AG04449 (cell line): ENCODE measurements at regions not wholly inside any gene's neighbourhood (a gene's known extent, or its start where the extent isn't known, plus 50 kb on each side); places are given as distances from the start of the nearest gene placed in this dataset.

Experiments
- CTCF ChIA-PET: fragments of 350-600 bp; formaldehyde crosslinking; extraction: SDS; loops from one replicate; lab custom pipeline; 2021; ENCODE audit warnings: antibody characterized with exemption; lab: Yijun Ruan, JAX
- POLR2A ChIA-PET: fragments of 400-600, 350-600 bp; formaldehyde crosslinking; extraction: SDS; loops from one replicate; lab custom pipeline; 2020; ENCODE audit warnings: antibody characterized with exemption, inconsistent platforms; lab: Yijun Ruan, JAX
- DNase-seq: peaks from one replicate; pipeline ENCODE4 v3.0.0-alpha.2; 2010; ENCODE audit warnings: low read depth, low spot score
- H3K4me3 ChIP-seq: 2 replicates; pipeline ENCODE4 v1.5.1; 2011; ENCODE audit warnings: low read depth, mild to moderate bottlenecking, control low read depth, low read length
- CTCF ChIP-seq: IDR thresholded peaks from one replicate; pipeline ENCODE4 v1.5.1; 2011; ENCODE audit warnings: mild to moderate bottlenecking, moderate library complexity, low read length, control low read depth, inconsistent platforms; ENCODE audit not compliant: insufficient read depth; ENCODE audit errors: missing control alignments

GRCh38 chr20:12718619-12719018, 290.2 kb upstream of the SPTLC3 start:
- no peak for DNase-seq
- ChIA-PET POLR2A (no interaction called here), CTCF (no interaction called here)
- TF ChIP-seq CTCF, result no peak
- H3K4me3 ChIP-seq, result no peak overlapping the region

DNA sequence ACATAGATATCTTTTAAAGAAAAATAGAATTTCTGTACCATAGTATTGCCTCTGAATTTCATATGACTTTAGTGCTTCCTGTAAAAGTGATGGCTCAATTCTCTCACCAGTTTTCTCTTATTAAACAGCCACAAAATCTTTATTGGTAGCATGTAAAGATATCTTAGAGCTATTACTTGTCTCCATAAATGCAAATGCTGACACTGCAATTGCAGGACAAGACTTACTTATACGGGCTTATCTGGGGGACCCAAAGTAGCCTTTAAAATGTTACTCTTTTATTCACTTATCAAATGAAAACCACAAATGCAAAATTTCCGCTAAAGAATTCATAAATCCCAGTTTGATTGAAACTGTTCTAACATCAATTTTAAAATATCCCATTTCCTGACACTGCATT, 287.1 kb upstream of the SPTLC3 start:
- no peak overlapping the region for H3K4me3 ChIP-seq
- DNase-seq, result no peak
- CTCF ChIA-PET, result no interaction called here
- TF ChIP-seq CTCF, result no peak
- POLR2A ChIA-PET, result no interaction called here

DNA sequence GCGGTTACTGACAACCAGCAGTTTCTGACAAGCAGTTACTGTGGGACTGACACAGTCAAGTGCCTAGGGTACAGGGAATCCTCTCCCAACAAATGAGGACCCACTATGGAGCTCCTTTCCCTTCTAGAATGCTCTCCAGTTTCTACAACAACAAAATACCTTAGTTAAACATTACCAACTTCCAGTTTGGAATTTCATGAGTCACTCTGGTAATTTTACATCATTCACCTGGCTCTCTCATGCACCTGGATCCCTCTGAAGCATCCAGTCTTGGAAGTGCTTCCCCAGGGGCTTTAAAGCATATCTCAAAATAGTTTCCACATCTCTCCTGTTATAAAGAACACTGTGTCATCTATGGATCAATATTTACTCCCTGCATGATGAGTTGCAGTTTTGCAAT, 286.7 kb upstream of the SPTLC3 start:
- POLR2A ChIA-PET, result no interaction called here
- CTCF ChIA-PET, result no interaction called here
- TF ChIP-seq CTCF, result no peak
- no peak overlapping the region for H3K4me3 ChIP-seq
- no peak for DNase-seq

- DNase-seq, result no peak
- H3K4me3 ChIP-seq, result no peak overlapping the region
- no peak for TF ChIP-seq CTCF
- ChIA-PET CTCF (no interaction called here), POLR2A (no interaction called here)
Observed at GRCh38 chr20:12723811-12724210, 285.0 kb upstream of the SPTLC3 start.

DNA sequence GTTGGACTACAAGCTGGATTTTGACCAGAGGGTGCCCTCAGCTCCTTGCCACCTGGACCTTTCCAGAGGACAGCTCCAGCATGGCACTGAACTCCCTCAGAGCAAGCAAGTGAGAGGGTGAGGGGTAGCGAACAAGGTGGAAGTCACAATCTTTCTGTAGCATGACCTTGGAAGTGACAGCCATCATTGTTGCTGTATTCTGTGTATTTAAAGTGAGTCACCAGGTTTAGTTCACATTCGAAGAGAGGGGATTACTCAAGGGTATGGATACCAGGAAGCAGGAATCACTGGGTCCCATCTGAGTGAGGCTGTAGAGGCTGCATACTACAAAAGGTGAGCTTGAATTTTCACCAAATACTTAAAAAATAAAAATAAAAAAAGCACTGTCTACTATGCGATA, 280.0 kb upstream of the SPTLC3 start:
- no peak for TF ChIP-seq CTCF
- H3K4me3 ChIP-seq, result no peak overlapping the region
- no peak for DNase-seq
- CTCF ChIA-PET, result no interaction called here
- POLR2A ChIA-PET, result no interaction called here

DNA sequence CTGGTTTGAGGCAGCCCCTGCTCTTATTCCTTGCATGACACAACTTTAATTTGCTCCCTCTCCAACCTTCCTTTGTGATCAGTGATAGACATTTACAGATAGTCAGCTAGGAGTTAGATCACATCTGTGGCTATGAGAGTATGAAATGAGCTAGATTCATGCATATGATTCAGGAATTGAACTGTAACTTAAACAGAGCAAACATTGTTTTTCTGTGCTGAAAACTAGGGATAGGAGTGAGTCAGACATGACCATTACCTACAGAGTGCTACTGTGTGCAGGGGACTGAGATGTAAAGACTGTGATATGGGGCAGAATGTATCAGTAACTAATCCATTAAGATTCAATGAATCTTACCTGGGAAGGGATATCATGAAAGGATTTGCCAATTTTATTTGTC, 279.4 kb upstream of the SPTLC3 start:
- TF ChIP-seq CTCF, result no peak
- ChIA-PET POLR2A (no interaction called here), CTCF (no interaction called here)
- no peak for DNase-seq
- no peak overlapping the region for H3K4me3 ChIP-seq
